ENCODE measurements at regions not wholly inside any gene's neighbourhood (a gene's known extent, or its start where the extent isn't known, plus 50 kb on each side); places are given as distances from the start of the nearest gene placed in this dataset.
"Not testable (repeated sequence)": the region's sequence is repeated elsewhere in the genome, so short reads cannot be mapped to it uniquely, and the experiment has no call there.

GRCh38 chr7:91463330-91463729 lies 199.1 kb downstream of the FZD1 start:
- no peak for DNase-seq (ENCODE audit: low read depth)

- peak; percentile 3 for DNase-seq (ENCODE audit: low read depth)
Observed at GRCh38 chr7:91465595-91466061, 201.4 kb downstream of the FZD1 start.

- no peak for DNase-seq (ENCODE audit: low read depth)
Observed at GRCh38 chr7:91468256-91468655, 204.0 kb downstream of the FZD1 start.

GRCh38 chr7:91473619-91474018 lies 209.4 kb downstream of the FZD1 start:
- no peak for DNase-seq (ENCODE audit: low read depth)

GRCh38 chr7:91474074-91474473 lies 209.8 kb downstream of the FZD1 start:
- no peak for DNase-seq (ENCODE audit: low read depth)

GRCh38 chr7:91480470-91480869 lies 216.2 kb downstream of the FZD1 start:
- DNase-seq (ENCODE audit: low read depth), result not testable (repeated sequence)

- DNase-seq (ENCODE audit: low read depth), result no peak
Observed at GRCh38 chr7:91491868-91492267, 227.6 kb downstream of the FZD1 start.

GRCh38 chr7:91492317-91492716 lies 228.1 kb downstream of the FZD1 start:
- DNase-seq (ENCODE audit: low read depth), result no peak

- no peak for DNase-seq (ENCODE audit: low read depth)
Observed at GRCh38 chr7:91492773-91493172, 228.5 kb downstream of the FZD1 start.

- DNase-seq (ENCODE audit: low read depth), result no peak
Observed at GRCh38 chr7:91494450-91494849, 230.2 kb downstream of the FZD1 start.

GRCh38 chr7:91496251-91496820 lies 232.1 kb downstream of the FZD1 start:
- no peak for DNase-seq (ENCODE audit: low read depth)

- DNase-seq (ENCODE audit: low read depth), result not testable (repeated sequence)
Observed at GRCh38 chr7:91497277-91497676, 233.0 kb downstream of the FZD1 start.

- DNase-seq (ENCODE audit: low read depth), result no peak
Observed at GRCh38 chr7:91503934-91504555, 239.8 kb downstream of the FZD1 start.

GRCh38 chr7:91504919-91505318 lies 240.7 kb downstream of the FZD1 start:
- DNase-seq (ENCODE audit: low read depth), result no peak

- not testable (repeated sequence) for DNase-seq (ENCODE audit: low read depth)
Observed at GRCh38 chr7:91506966-91507365, 242.7 kb downstream of the FZD1 start.

- not testable (repeated sequence) for DNase-seq (ENCODE audit: low read depth)
Observed at GRCh38 chr7:91511861-91512260, 247.6 kb downstream of the FZD1 start.

GRCh38 chr7:91512958-91513357 lies 248.7 kb downstream of the FZD1 start:
- DNase-seq (ENCODE audit: low read depth), result peak; percentile 29

- no peak for DNase-seq (ENCODE audit: low read depth)
Observed at GRCh38 chr7:91514591-91514990, 250.4 kb downstream of the FZD1 start.

- DNase-seq (ENCODE audit: low read depth), result no peak
Observed at GRCh38 chr7:91515961-91516360, 251.7 kb downstream of the FZD1 start.

- no peak for DNase-seq (ENCODE audit: low read depth)
Observed at GRCh38 chr7:91517201-91517785, 253.1 kb downstream of the FZD1 start.

GRCh38 chr7:91518058-91518457 lies 253.8 kb downstream of the FZD1 start:
- DNase-seq (ENCODE audit: low read depth), result no peak

- no peak for DNase-seq (ENCODE audit: low read depth)
Observed at GRCh38 chr7:91519241-91520158, 255.3 kb downstream of the FZD1 start.

- DNase-seq (ENCODE audit: low read depth), result no peak
Observed at GRCh38 chr7:91520645-91521044, 256.4 kb downstream of the FZD1 start.
